Right lobe of liver (tissue), 4 donors: ENCODE measurements at regions not wholly inside any gene's neighbourhood (a gene's known extent, or its start where the extent isn't known, plus 50 kb on each side); places are given as distances from the start of the nearest gene placed in this dataset.

Source experiments
- CTCF ChIP-seq, 4 donors: fragments of 200-600 bp in 3 of 4; fragments of 450-650 bp in 1 of 4; IDR thresholded peaks; one replicate each; pipeline versions ENCODE4 v1.5.1 to v1.8.0; 2016 to 2022; ENCODE audit warnings: antibody characterized with exemption in 4 of 4, mild to moderate bottlenecking in 2 of 4
- POLR2A ChIP-seq: fragments of 450-650 bp; IDR thresholded peaks from one replicate; pipeline ENCODE4 v1.6.1; 2017; ENCODE audit warnings: antibody characterized with exemption, mild to moderate bottlenecking
- donor health status: DM: no; HTN: no; CAD: no.
- donor health status: DM: no; HTN: no; CAD: no.
- donor health status: DM: no; HTN: yes; CAD: no.

GRCh38 chr12:67937822-67938221 lies 51.4 kb upstream of the IFNG-AS1 start:
- TF ChIP-seq CTCF (IDR thresholded peaks at IDR 0.05) (no peak), POLR2A (no peak)
